B cell (primary cell): ENCODE measurements at regions not wholly inside any gene's neighbourhood (a gene's known extent, or its start where the extent isn't known, plus 50 kb on each side); places are given as distances from the start of the nearest gene placed in this dataset.

Experiments
- ATAC-seq: fragments of 200-7000 bp; cut with Tn5 transposase; one replicate; pipeline ENCODE4 v1.10.0; 2021; ENCODE audit warnings: low read depth, mild to moderate bottlenecking, moderate number of reproducible peaks, moderate library complexity
- CTCF ChIA-PET: fragments of 350-600 bp; sonication (Branson Sonifier 250); formaldehyde crosslinking; loops from one replicate; lab custom pipeline; 2021; ENCODE audit warnings: antibody characterized with exemption, inconsistent platforms; lab: Charles Lee
- POLR2A ChIA-PET: fragments of 350-600 bp; sonication (Branson Sonifier 250); formaldehyde crosslinking; loops from one replicate; lab custom pipeline; 2021; ENCODE audit warnings: antibody characterized with exemption; lab: Charles Lee
- DNase-seq: peaks from one replicate; pipeline ENCODE4 v3.0.0; 2013
- H2AFZ ChIP-seq: 2 replicates; pipeline ENCODE4 v1.6.1; 2012; ENCODE audit warnings: mild to moderate bottlenecking, low read depth, low read length; ENCODE audit not compliant: insufficient read depth, poor library complexity, severe bottlenecking
- H3K27ac ChIP-seq, 2 donors: 1 replicate in 1 of 2; 2 replicates in 1 of 2; pipeline ENCODE4 v1.5.1; 2012 to 2013; ENCODE audit warnings: low read length in 2 of 2, mild to moderate bottlenecking in 2 of 2, moderate library complexity in 1 of 2
- H3K27me3 ChIP-seq, 4 experiments: fragments of 200-600 bp in 1 of 4; sonication (generic) in 1 of 4; replicated peaks in 1 of 4; 1 replicate in 2 of 4; 2 replicates in 2 of 4; pipeline versions ENCODE4 v1.6.1 to v1.7.0; 2013 to 2016; ENCODE audit warnings: low read length in 3 of 4, mild to moderate bottlenecking in 2 of 4, mixed read lengths in 1 of 4, moderate library complexity in 1 of 4; ENCODE audit not compliant: insufficient read depth in 4 of 4, control insufficient read depth in 3 of 4; ENCODE audit errors: control extremely low read depth in 1 of 4
- H3K36me3 ChIP-seq, 2 experiments: replicated peaks in 1 of 2; 1 replicate in 1 of 2; 2 replicates in 1 of 2; pipeline versions ENCODE4 v1.6.1 to v1.7.1; 2013; ENCODE audit warnings: low read length in 1 of 2; ENCODE audit not compliant: insufficient read depth in 2 of 2, control insufficient read depth in 1 of 2; ENCODE audit errors: control extremely low read depth in 1 of 2, extremely low read depth in 1 of 2
- H3K4me1 ChIP-seq, 2 donors: fragments of 200-600 bp in 1 of 2; sonication (generic) in 1 of 2; 1 replicate in 1 of 2; 2 replicates in 1 of 2; pipeline versions ENCODE4 v1.5.1 to v1.6.1; 2013 to 2017; ENCODE audit warnings: low read length in 2 of 2; ENCODE audit not compliant: control insufficient read depth in 2 of 2, insufficient read depth in 2 of 2
- H3K4me2 ChIP-seq: replicated peaks from 2 replicates; pipeline ENCODE3; 2012; ENCODE audit warnings: mild to moderate bottlenecking, low read depth, low read length; ENCODE audit not compliant: poor library complexity, severe bottlenecking
- H3K4me3 ChIP-seq, 5 experiments: fragments of 200-600 bp in 1 of 5; sonication (generic) in 1 of 5; 1 replicate in 3 of 5; 2 replicates in 2 of 5; pipeline versions ENCODE4 v1.5.1 to v1.7.0; 2011 to 2016; ENCODE audit warnings: low read length in 4 of 5, mild to moderate bottlenecking in 4 of 5, low read depth in 2 of 5, control low read depth in 1 of 5, moderate library complexity in 1 of 5; ENCODE audit not compliant: insufficient read depth in 1 of 5; ENCODE audit errors: control extremely low read depth in 1 of 5, extremely low read depth in 1 of 5
- H3K79me2 ChIP-seq: fragments of 200-600 bp; sonication (generic); one replicate; pipeline ENCODE4 v1.6.0; 2016; ENCODE audit warnings: low read length; ENCODE audit not compliant: control insufficient read depth, insufficient read depth
- H3K9ac ChIP-seq: fragments of 200-600 bp; sonication (generic); 2 replicates; pipeline ENCODE4 v1.6.1; 2017; ENCODE audit warnings: mild to moderate bottlenecking, low read length, moderate library complexity
- H3K9me3 ChIP-seq, 3 donors: one replicate each; pipeline versions ENCODE4 v1.6.1 to v1.7.1; 2013; ENCODE audit warnings: low read length in 2 of 3; ENCODE audit not compliant: control insufficient read depth in 2 of 3, insufficient read depth in 1 of 3; ENCODE audit errors: control extremely low read depth in 1 of 3
- H4K20me1 ChIP-seq: 2 replicates; pipeline ENCODE4 v1.6.0; 2012; ENCODE audit warnings: mild to moderate bottlenecking, low read length; ENCODE audit not compliant: insufficient read depth, control insufficient read depth, poor library complexity, severe bottlenecking
- H3K27ac Mint-ChIP-seq: one replicate; pipeline ENCODE4 v1.8.0; 2021; ENCODE audit warnings: mixed read lengths
- H3K27me3 Mint-ChIP-seq: one replicate; pipeline ENCODE4 v1.8.0; 2021; ENCODE audit warnings: mixed read lengths
- H3K4me1 Mint-ChIP-seq: one replicate; pipeline ENCODE4 v1.8.0; 2021; ENCODE audit warnings: mixed read lengths
- H3K4me3 Mint-ChIP-seq: one replicate; pipeline ENCODE4 v1.8.0; 2021; ENCODE audit warnings: mixed read lengths
- H3K9me3 Mint-ChIP-seq: one replicate; pipeline ENCODE4 v1.8.0; 2022; ENCODE audit warnings: mixed read lengths; ENCODE audit not compliant: insufficient read depth
- EZH2 ChIP-seq: IDR thresholded peaks from 2 replicates; pipeline ENCODE4 v1.6.1; 2012; ENCODE audit warnings: borderline replicate concordance, low read depth, mild to moderate bottlenecking, moderate library complexity, low read length; ENCODE audit not compliant: insufficient read depth, poor library complexity, severe bottlenecking
- WGBS: methylation state at CpG from one replicate; pipeline ENCODE4 v1.1.5; 2013; ENCODE audit warnings: missing lambda C conversion rate; ENCODE audit not compliant: insufficient coverage; 5-methylcytosine and 5-hydroxymethylcytosine counted together
- intact Hi-C: fragments of 100-400 bp; cut with micrococcal nuclease; formaldehyde crosslinking; loops from one replicate; pipeline ENCODE4 v1.10.0; 2022
- TF ChIP-seq, protein P1 (sequence below): fragments of 200-600 bp; IDR thresholded peaks from one replicate; pipeline ENCODE4 v1.8.0; 2022; ENCODE audit warnings: antibody characterized with exemption, mild to moderate bottlenecking

DNA sequence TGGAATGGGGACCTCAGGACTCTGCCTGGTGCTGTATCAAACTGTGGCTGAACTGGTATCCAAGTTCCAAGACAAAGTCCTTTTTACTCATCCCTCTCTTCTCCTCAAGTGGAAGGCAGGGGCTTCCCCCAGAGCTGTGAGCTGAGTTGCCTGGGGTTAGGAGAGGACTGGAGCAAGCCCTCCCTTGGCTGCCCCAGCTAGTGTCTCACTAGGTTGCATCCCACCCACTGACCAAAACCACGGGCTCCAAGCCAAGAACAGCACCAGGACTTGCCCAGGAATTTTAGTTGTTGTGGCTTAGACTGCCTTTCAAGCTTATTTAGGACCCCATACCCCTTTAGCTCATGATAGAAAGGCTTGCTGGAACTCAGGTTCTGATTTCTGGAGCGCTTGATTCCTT is 158.7 kb upstream of the TNC start:
- Histone ChIP-seq H3K27ac (no peak overlapping the region), H3K9ac (no peak overlapping the region), H3K79me2 (no peaks in the 10 kb centered on the region), H3K36me3 (no peaks in the 10 kb centered on the region), H3K9me3 (no peaks in the 10 kb centered on the region), H2AFZ (no peak overlapping the region), H4K20me1 (no peaks in the 10 kb centered on the region), H3K27me3 (no peaks in the 10 kb centered on the region), H3K4me2 (no peak overlapping the region), H3K4me3 (no peak overlapping the region), H3K4me1 (no peaks in the 10 kb centered on the region)
- intact Hi-C loops, result no loop called here
- DNase-seq (no peak), ATAC-seq (no peak)
- ChIA-PET CTCF (no interaction called here), POLR2A (no interaction called here)
- no peaks in the 10 kb centered on the region for H3K4me1 Mint-ChIP-seq
- no CpG with 5 or more reads among the region's 2 CpGs for WGBS
- H3K27me3 Mint-ChIP-seq, result peaks cover 1% of the 10 kb centered on the region
- no peaks in the 10 kb centered on the region for H3K9me3 Mint-ChIP-seq
- TF ChIP-seq, protein P1, sequence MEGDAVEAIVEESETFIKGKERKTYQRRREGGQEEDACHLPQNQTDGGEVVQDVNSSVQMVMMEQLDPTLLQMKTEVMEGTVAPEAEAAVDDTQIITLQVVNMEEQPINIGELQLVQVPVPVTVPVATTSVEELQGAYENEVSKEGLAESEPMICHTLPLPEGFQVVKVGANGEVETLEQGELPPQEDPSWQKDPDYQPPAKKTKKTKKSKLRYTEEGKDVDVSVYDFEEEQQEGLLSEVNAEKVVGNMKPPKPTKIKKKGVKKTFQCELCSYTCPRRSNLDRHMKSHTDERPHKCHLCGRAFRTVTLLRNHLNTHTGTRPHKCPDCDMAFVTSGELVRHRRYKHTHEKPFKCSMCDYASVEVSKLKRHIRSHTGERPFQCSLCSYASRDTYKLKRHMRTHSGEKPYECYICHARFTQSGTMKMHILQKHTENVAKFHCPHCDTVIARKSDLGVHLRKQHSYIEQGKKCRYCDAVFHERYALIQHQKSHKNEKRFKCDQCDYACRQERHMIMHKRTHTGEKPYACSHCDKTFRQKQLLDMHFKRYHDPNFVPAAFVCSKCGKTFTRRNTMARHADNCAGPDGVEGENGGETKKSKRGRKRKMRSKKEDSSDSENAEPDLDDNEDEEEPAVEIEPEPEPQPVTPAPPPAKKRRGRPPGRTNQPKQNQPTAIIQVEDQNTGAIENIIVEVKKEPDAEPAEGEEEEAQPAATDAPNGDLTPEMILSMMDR, result no peak
- no peak for TF ChIP-seq EZH2
- no peak overlapping the region for H3K4me3 Mint-ChIP-seq
- H3K27ac Mint-ChIP-seq, result no peak overlapping the region

DNA sequence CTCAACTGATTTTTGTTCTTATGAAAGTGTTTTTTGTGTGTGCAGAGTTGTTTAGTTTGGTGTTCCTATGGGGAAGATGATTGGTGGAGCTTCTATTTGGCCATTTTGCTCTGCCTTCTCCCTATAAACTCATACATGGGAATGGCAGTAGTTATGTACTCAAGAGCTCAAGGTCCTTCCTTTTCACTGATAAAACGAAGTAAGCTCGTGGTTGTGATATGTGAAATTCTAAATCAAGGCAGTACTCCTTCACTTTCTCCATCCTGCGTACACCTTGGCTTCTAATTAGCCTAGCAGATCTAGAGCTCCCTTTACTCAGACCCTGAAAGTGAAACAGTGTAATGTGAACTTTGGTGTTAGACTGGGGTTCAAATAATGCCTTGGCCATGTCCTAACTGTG is 159.3 kb upstream of the TNC start:
- no peaks in the 10 kb centered on the region for H3K27me3 ChIP-seq

More for the DNA sequence above, 159.3 kb upstream of the TNC start:
- ChIA-PET CTCF (no interaction called here), POLR2A (no interaction called here)
- no peaks in the 10 kb centered on the region for H3K36me3 ChIP-seq
- peaks cover 7% of the 10 kb centered on the region for H3K27me3 Mint-ChIP-seq
- TF ChIP-seq, protein P1, result no peak
- TF ChIP-seq EZH2, result no peak
- H3K4me1 Mint-ChIP-seq, result no peaks in the 10 kb centered on the region
- no peak overlapping the region for H3K4me3 Mint-ChIP-seq
- no peak overlapping the region for H3K27ac Mint-ChIP-seq
- ATAC-seq (no peak), DNase-seq (no peak)
- no peak overlapping the region for H3K4me2 ChIP-seq
- H3K79me2 ChIP-seq, result no peaks in the 10 kb centered on the region
- no peak overlapping the region for H3K9ac ChIP-seq
- no peak overlapping the region for H3K27ac ChIP-seq
- intact Hi-C loops, result no loop called here
- WGBS, result no CpG with 5 or more reads among the region's 3 CpGs
- no peaks in the 10 kb centered on the region for H3K9me3 ChIP-seq
- no peaks in the 10 kb centered on the region for H3K4me1 ChIP-seq
- no peaks in the 10 kb centered on the region for H4K20me1 ChIP-seq
- no peak overlapping the region for H2AFZ ChIP-seq
- no peaks in the 10 kb centered on the region for H3K9me3 Mint-ChIP-seq
- H3K4me3 ChIP-seq, result no peak overlapping the region
